ENCODE measurements at regions not wholly inside any gene's neighbourhood (a gene's known extent, or its start where the extent isn't known, plus 50 kb on each side); places are given as distances from the start of the nearest gene placed in this dataset.

- Histone ChIP-seq H3K4me2 (ENCODE audit: low read depth, low read length, poor library complexity, severe bottlenecking) (no peak overlapping the region), H3K4me1 (ENCODE audit: insufficient read depth, low read length, poor library complexity, severe bottlenecking) (peaks cover 9% of the 10 kb centered on the region), H2AFZ (ENCODE audit: low read length) (no peak overlapping the region), H3F3A (ENCODE audit: low read depth) (no peaks in the 10 kb centered on the region), H3K79me2 (ENCODE audit: insufficient read depth, low read length) (no peaks in the 10 kb centered on the region), H3K4me3 (ENCODE audit: low read length, poor library complexity, severe bottlenecking) (no peak overlapping the region), H3K9me3 (ENCODE audit: insufficient read depth, low read depth, low read length) (no peaks in the 10 kb centered on the region), H4K20me1 (ENCODE audit: insufficient read depth, low read length, poor library complexity, severe bottlenecking) (no peaks in the 10 kb centered on the region), H3K36me3 (ENCODE audit: insufficient read depth, low read length) (no peaks in the 10 kb centered on the region), H3K9ac (ENCODE audit: low read depth, low read length, poor library complexity, severe bottlenecking) (no peak overlapping the region), H3K9me2 (replicated peaks; ENCODE audit: low read depth, low read length) (no peaks in the 10 kb centered on the region), H3K27me3 (ENCODE audit: insufficient read depth, low read length, poor library complexity, severe bottlenecking) (no peaks in the 10 kb centered on the region)
- TF ChIP-seq CTCF (conservative IDR thresholded peaks at IDR 0.05; ENCODE audit: low read length) (no peak), EZH2phosphoT487 (IDR thresholded peaks at IDR 0.05; ENCODE audit: borderline replicate concordance) (no peak)
These were observed 300.6 kb downstream of the TMEM38B start for GRCh38 chr9:105994970-105995369.

GRCh38 chr9:106017198-106017740 lies 322.9 kb downstream of the TMEM38B start:
- no peaks in the 10 kb centered on the region for H4K20me1 ChIP-seq (ENCODE audit: insufficient read depth, low read length, poor library complexity, severe bottlenecking)
- no peak overlapping the region for H2AFZ ChIP-seq (ENCODE audit: low read length)
- no peaks in the 10 kb centered on the region for H3K9me2 ChIP-seq (replicated peaks; ENCODE audit: low read depth, low read length)
- H3K4me3 ChIP-seq (ENCODE audit: low read length, poor library complexity, severe bottlenecking) = no peak overlapping the region
- no peaks in the 10 kb centered on the region for H3K79me2 ChIP-seq (ENCODE audit: insufficient read depth, low read length)
- peaks cover 8% of the 10 kb centered on the region for H3K4me1 ChIP-seq (ENCODE audit: insufficient read depth, low read length, poor library complexity, severe bottlenecking)
- H3K9ac ChIP-seq (ENCODE audit: low read depth, low read length, poor library complexity, severe bottlenecking) = no peak overlapping the region
- TF ChIP-seq EZH2phosphoT487 (IDR thresholded peaks at IDR 0.05; ENCODE audit: borderline replicate concordance) (no peak), CTCF (conservative IDR thresholded peaks at IDR 0.05; ENCODE audit: low read length) (no peak)
- H3K9me3 ChIP-seq (ENCODE audit: insufficient read depth, low read depth, low read length) = no peaks in the 10 kb centered on the region
- H3F3A ChIP-seq (ENCODE audit: low read depth) = no peaks in the 10 kb centered on the region
- no peak overlapping the region for H3K4me2 ChIP-seq (ENCODE audit: low read depth, low read length, poor library complexity, severe bottlenecking)
- no peaks in the 10 kb centered on the region for H3K27me3 ChIP-seq (ENCODE audit: insufficient read depth, low read length, poor library complexity, severe bottlenecking)
- no peaks in the 10 kb centered on the region for H3K36me3 ChIP-seq (ENCODE audit: insufficient read depth, low read length)

GRCh38 chr9:106019039-106019680 lies 324.8 kb downstream of the TMEM38B start:
- no peak overlapping the region for H3K4me2 ChIP-seq (ENCODE audit: low read depth, low read length, poor library complexity, severe bottlenecking)
- TF ChIP-seq CTCF (conservative IDR thresholded peaks at IDR 0.05; ENCODE audit: low read length) (no peak), EZH2phosphoT487 (IDR thresholded peaks at IDR 0.05; ENCODE audit: borderline replicate concordance) (no peak)
- H3K36me3 ChIP-seq (ENCODE audit: insufficient read depth, low read length) = no peaks in the 10 kb centered on the region
- H3K4me3 ChIP-seq (ENCODE audit: low read length, poor library complexity, severe bottlenecking) = no peak overlapping the region
- no peaks in the 10 kb centered on the region for H3K79me2 ChIP-seq (ENCODE audit: insufficient read depth, low read length)
- H3K4me1 ChIP-seq (ENCODE audit: insufficient read depth, low read length, poor library complexity, severe bottlenecking) = peaks cover 8% of the 10 kb centered on the region
- no peaks in the 10 kb centered on the region for H4K20me1 ChIP-seq (ENCODE audit: insufficient read depth, low read length, poor library complexity, severe bottlenecking)
- no peaks in the 10 kb centered on the region for H3F3A ChIP-seq (ENCODE audit: low read depth)
- no peaks in the 10 kb centered on the region for H3K27me3 ChIP-seq (ENCODE audit: insufficient read depth, low read length, poor library complexity, severe bottlenecking)
- no peaks in the 10 kb centered on the region for H3K9me3 ChIP-seq (ENCODE audit: insufficient read depth, low read depth, low read length)
- H2AFZ ChIP-seq (ENCODE audit: low read length) = no peak overlapping the region
- H3K9ac ChIP-seq (ENCODE audit: low read depth, low read length, poor library complexity, severe bottlenecking) = no peak overlapping the region
- no peaks in the 10 kb centered on the region for H3K9me2 ChIP-seq (replicated peaks; ENCODE audit: low read depth, low read length)

All from Loucy (cell line).